ENCODE measurements at regions not wholly inside any gene's neighbourhood (a gene's known extent, or its start where the extent isn't known, plus 50 kb on each side); places are given as distances from the start of the nearest gene placed in this dataset.
"Not testable (repeated sequence)": the region's sequence is repeated elsewhere in the genome, so short reads cannot be mapped to it uniquely, and the experiment has no call there.

- H3K27ac ChIP-seq (ENCODE audit: low read length): no peak overlapping the region
Observed at GRCh38 chr11:79610139-79610538, 169.3 kb upstream of the TENM4 start.

GRCh38 chr11:79609511-79609910 is 168.7 kb upstream of the TENM4 start:
- DNase-seq (ENCODE audit: low read depth, low spot score) (no peak), ATAC-seq (no peak)
- ChIA-PET CTCF (interaction anchor here (0.6 kb wide), 1 partner anchor 1847 kb away, joined by 3 read pairs; no protein-coding TSS in a partner anchor), POLR2A (no interaction called here)
- in situ Hi-C loops (cut with HindIII; ENCODE audit: low pct_unique_long_range_greater_than_20kb, low sequenced_read_pairs) (no loop called here), intact Hi-C loops (cut with micrococcal nuclease; ENCODE audit: unreplicated experiment) (no loop called here)
- TF ChIP-seq TCF7L2 (IDR thresholded peaks at IDR 0.05; ENCODE audit: low read depth, low read length): no peak
- no peak for TF ChIP-seq SIN3A (IDR thresholded peaks at IDR 0.05; ENCODE audit: borderline replicate concordance, insufficient read depth, low read depth, low read length)
- no peak for TF ChIP-seq REST (IDR thresholded peaks at IDR 0.05; ENCODE audit: insufficient read depth in 1 of 2, low read depth in 2 of 2, low read length in 1 of 2)
- TF ChIP-seq POLR2AphosphoS5 (IDR thresholded peaks at IDR 0.05; ENCODE audit: low read depth, low read length): no peak
- no peak for TF ChIP-seq CTCF (IDR thresholded peaks at IDR 0.05)
- Histone ChIP-seq H3K4me3 (ENCODE audit: low read depth in 2 of 2, low read length in 2 of 2) (no peak overlapping the region), H3K9me3 (ENCODE audit: control insufficient read depth, insufficient read depth, low read depth, low read length) (no peaks in the 10 kb centered on the region), H3K4me1 (ENCODE audit: control insufficient read depth, insufficient read depth, low read length) (no peaks in the 10 kb centered on the region), H3K27me3 (ENCODE audit: control insufficient read depth, insufficient read depth, low read length) (peaks cover 2% of the 10 kb centered on the region; the same call in 1 of the 2 replicates), H3K36me3 (ENCODE audit: control insufficient read depth, insufficient read depth, low read length) (no peaks in the 10 kb centered on the region), H3K27ac (ENCODE audit: low read length) (no peak overlapping the region)
- BruUV-seq (replicated peaks): no TSS peak

More at GRCh38 chr11:79610139-79610538, 169.3 kb upstream of the TENM4 start:
- Histone ChIP-seq H3K4me3 (ENCODE audit: low read depth in 2 of 2, low read length in 2 of 2) (no peak overlapping the region), H3K9me3 (ENCODE audit: control insufficient read depth, insufficient read depth, low read depth, low read length) (no peaks in the 10 kb centered on the region), H3K4me1 (ENCODE audit: control insufficient read depth, insufficient read depth, low read length) (no peaks in the 10 kb centered on the region), H3K27me3 (ENCODE audit: control insufficient read depth, insufficient read depth, low read length) (peaks cover 2% of the 10 kb centered on the region), H3K36me3 (ENCODE audit: control insufficient read depth, insufficient read depth, low read length) (no peaks in the 10 kb centered on the region)
- DNase-seq (ENCODE audit: low read depth, low spot score) (no peak), ATAC-seq (no peak)
- no peak for TF ChIP-seq REST (IDR thresholded peaks at IDR 0.05; ENCODE audit: insufficient read depth in 1 of 2, low read depth in 2 of 2, low read length in 1 of 2)
- no peak for TF ChIP-seq SIN3A (IDR thresholded peaks at IDR 0.05; ENCODE audit: borderline replicate concordance, insufficient read depth, low read depth, low read length)
- no peak for TF ChIP-seq POLR2AphosphoS5 (IDR thresholded peaks at IDR 0.05; ENCODE audit: low read depth, low read length)
- no peak for TF ChIP-seq TCF7L2 (IDR thresholded peaks at IDR 0.05; ENCODE audit: low read depth, low read length)
- TF ChIP-seq CTCF (IDR thresholded peaks at IDR 0.05): no peak
- no TSS peak for BruUV-seq (replicated peaks)
- POLR2A ChIA-PET: no interaction called here
- in situ Hi-C loops (cut with HindIII; ENCODE audit: low pct_unique_long_range_greater_than_20kb, low sequenced_read_pairs): no loop called here
- intact Hi-C loops (cut with micrococcal nuclease; ENCODE audit: unreplicated experiment): no loop called here
- CTCF ChIA-PET: interaction anchor here (0.6 kb wide), 1 partner anchor 1848 kb away, joined by 3 read pairs; no protein-coding TSS in a partner anchor

GRCh38 chr11:79606461-79606860 is 165.6 kb upstream of the TENM4 start:
- DNase-seq (ENCODE audit: low read depth, low spot score); H3K4me3 ChIP-seq (ENCODE audit: low read depth in 2 of 2, low read length in 2 of 2); BruUV-seq (replicated peaks); POLR2A ChIA-PET; H3K4me1 ChIP-seq (ENCODE audit: control insufficient read depth, insufficient read depth, low read length); intact Hi-C loops (cut with micrococcal nuclease; ENCODE audit: unreplicated experiment); H3K27me3 ChIP-seq (ENCODE audit: control insufficient read depth, insufficient read depth, low read length); H3K27ac ChIP-seq (ENCODE audit: low read length); ATAC-seq; H3K9me3 ChIP-seq (ENCODE audit: control insufficient read depth, insufficient read depth, low read depth, low read length); H3K36me3 ChIP-seq (ENCODE audit: control insufficient read depth, insufficient read depth, low read length); CTCF ChIA-PET; in situ Hi-C loops (cut with HindIII; ENCODE audit: low pct_unique_long_range_greater_than_20kb, low sequenced_read_pairs): not testable (repeated sequence)

All from Panc1 (cell line).